DMS153 treated with DMSO at 0.1 percent for 48 hours (cell line): ENCODE measurements at regions not wholly inside any gene's neighbourhood (a gene's known extent, or its start where the extent isn't known, plus 50 kb on each side); places are given as distances from the start of the nearest gene placed in this dataset.

Source experiments
- DNase-seq: peaks from one replicate; lab custom pipeline; 2025; ENCODE audit not compliant: unreplicated experiment; lab: John Stamatoyannopoulos, UW

DNA sequence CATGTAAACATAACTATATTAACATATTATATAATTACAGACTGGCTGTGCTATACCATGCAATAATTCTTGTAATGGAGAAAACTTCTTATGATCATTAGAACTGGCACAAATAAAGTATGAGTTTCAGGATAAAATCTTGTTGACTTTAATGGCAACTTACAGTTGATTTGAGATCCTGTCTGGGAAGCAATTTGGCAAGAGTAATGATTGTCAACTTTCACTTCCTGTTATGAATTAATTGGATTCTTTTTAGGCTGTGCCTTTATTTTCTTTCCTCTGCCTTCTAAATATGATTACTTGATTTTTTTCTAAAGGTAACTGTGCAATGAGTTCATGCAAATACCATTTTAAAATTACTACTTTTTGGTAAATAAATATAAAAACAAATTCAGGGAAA, 158.1 kb upstream of the B3GAT2 start:
- DNase-seq = no peak

DNA sequence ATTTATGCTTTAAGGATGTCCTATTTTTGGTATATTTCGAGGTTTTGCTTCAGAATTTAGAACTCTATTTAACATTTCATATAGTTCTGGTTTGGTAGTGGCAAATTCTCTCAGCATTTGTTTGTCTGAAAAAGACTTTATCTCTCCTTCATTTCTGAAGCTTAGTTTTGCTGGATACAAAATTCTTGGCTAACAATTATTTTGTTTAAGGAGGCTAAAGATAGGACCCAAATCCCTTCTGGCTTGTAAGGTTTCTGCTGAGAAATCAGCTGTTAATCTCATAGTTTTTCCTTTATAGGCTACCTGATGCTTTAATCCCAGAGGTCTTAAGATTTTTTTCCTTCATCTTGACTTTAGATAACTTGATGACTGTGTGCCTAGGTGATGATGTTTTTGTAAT, 162.7 kb upstream of the B3GAT2 start:
- no peak for DNase-seq

DNA sequence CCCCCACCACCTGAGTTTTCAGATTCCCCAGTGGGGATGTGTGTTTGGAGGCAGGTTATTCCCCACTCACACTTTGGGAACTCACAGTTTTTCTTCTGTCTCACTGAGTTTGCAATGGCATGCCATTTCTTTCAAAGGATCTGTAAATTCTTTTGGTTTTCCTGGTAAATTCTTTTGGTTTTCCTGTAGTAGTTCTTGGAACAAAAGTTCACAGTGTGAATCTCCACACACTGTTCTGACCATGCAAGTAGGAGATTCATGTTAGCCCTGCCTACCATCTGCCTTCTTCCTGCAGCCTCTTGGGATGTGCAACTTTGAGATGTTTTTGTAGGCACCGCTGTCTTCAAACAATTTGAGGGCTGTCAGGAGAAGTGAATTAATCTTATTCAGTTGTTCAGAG, 165.6 kb upstream of the OGFRL1 start:
- DNase-seq = no peak

DNA sequence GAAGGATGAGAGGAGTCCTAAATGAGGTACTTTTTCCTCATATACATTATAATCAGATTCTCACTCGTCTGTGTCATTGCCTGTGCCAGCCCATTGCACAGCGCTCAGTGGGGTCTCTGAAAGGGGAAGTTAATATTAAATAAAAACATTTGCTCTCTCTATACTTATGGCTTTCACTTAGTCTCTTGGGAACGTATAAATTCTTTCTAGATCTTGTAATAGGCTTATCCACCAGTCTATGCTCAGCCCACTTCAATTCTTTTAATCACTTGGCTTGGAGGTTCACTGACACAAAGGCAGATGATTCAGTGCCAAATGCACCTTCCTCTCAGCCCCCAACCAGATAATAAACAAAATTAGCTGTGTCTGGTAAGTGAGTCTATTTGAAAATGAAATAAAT, 164.3 kb upstream of the OGFRL1 start:
- no peak for DNase-seq

DNA sequence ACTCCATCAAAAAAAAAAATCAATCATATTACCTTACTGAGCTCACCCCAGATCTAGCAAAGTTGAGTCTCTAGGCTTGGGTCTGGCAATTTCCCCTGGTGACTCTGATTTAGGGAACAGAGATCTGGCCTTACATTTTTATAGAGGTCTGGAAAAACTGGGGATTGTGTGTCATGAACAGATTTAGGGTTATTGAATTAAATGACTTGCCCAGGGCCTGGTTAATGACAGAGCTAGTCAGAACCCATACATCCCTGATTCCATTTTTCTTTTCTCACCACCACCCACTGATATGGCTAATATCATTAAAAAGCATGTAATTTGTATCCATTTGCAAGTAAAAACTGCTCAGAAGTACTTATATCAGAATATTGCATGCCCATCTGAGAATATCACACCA, 163.4 kb upstream of the OGFRL1 start:
- no peak for DNase-seq

DNA sequence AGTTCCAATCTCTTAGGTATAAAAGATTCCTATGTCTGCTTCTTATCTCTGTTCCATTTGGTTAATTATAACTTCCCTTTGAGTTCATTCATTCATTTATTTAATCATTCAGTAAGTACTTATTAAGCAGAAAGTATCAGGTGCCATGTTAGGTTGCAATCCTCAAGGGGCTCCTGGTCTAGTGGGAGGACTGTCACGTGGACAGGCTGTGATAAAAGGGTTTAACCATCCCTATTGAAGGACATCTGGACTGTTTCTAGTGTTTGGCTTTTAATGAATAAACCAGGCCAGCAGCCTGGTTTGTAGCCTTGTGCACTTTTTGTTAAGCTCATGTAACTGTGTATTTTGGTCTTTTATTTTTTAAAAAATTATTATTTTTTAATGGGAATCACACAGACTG, 162.1 kb upstream of the OGFRL1 start:
- DNase-seq = peak; percentile 56

DNA sequence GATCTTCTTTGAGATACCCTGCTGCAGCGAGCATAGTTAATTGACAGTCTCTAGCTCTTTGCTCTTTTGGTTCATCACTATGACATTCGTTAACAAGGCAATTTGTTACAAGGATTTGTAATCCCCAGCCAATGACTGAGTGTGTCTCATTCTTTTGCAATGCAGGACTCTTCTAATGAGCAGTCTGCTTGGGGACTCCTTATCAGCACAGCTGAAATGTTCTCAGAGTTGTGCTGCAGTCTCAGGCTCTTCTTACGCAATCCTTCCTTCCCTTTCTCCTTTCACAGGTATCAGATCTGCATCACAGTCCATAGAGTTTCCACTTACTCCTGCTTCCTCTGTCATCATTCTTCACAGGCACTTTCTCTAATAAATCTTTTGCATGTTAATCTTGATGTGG, 161.2 kb upstream of the OGFRL1 start:
- DNase-seq = no peak

DNA sequence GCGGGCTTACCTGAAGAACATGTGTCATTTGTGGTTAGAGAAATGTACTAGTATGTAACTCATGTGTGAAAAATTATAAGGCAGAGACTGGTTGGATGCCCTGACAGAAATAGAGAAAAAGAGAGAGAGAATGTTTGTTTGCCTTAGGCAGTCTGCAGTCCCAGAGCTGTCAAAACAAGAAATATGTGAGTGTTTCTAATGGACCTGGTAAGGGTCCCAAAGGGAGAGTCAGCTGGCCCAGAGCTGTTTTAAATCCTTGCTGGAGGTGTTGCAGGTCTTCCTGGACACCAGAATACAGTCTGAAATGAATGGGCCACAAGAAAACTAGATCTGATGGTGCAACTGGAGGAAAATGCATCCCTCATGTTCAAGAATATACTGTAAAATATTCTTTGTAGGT, 158.3 kb upstream of the OGFRL1 start:
- DNase-seq = no peak

DNA sequence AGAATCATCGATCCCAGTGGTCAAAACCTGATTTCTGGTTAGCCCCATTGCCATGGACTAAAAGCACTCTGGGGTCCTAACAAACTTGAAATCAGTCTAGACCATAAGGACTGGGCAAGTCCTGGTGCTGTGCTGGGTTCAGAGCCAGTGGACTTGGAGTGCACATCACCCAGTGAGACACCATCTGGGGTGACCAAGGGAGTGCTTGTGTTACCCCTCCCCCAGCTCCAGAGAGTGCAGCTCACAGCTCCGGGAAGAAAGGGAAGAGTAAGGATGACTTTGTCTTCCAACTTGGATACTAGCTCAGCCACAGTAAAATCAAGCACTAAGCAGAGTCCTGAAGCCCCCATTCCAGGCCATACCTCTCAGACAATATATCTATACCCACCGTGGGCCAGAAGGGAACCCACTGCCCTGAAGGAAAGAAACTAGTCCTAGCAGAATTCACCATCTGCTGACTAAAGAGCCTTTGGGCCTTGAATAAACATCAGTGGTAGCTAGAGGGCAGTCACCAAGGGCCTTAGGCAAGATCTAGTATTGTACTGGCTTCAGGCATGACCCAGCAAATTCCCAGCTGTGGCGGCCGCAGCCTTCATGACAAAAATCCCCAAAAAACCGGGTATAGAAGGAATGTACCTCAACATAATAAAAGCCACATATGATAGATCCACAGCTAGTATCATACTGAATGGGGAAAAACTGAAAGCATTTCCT, 153.5 kb upstream of the OGFRL1 start:
- DNase-seq = no peak

DNA sequence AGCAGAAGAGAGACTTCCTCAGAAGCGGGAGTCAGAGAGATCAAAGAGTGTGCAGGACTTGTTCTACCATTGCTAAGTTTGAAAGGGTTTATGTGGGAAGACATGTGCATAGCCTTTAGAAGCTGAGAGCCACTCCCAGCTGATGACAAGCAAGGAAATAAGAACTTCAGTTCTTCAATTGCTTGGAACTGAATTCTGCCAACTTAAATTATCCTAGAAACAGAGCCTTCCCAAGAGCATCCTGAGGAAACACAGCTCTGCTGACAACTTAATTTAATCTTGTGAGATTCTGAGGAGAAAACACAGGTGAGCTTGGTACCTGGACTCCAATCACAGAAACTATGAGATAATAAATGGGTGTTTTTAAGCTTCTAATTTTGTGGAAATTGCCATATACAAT, 150.6 kb upstream of the OGFRL1 start:
- no peak for DNase-seq

DNA sequence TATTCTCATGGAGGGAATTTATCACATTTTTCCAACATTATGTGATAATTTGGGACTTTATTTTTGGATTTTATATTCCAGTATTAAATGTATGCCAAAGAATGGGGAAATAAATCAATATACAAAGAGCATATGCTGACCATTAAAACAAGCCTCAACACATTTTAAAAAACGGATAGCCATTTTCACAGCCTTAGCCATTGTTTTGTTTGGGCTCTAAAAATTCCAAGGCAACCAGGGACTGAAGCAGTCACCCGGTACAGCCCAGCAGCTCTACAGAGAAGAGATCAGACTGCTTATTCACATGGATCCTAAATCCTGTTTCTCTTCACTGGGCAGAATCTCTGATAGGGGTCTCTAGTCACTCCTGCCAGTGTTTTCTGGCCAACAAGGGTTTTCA, 150.2 kb upstream of the OGFRL1 start:
- no peak for DNase-seq

DNA sequence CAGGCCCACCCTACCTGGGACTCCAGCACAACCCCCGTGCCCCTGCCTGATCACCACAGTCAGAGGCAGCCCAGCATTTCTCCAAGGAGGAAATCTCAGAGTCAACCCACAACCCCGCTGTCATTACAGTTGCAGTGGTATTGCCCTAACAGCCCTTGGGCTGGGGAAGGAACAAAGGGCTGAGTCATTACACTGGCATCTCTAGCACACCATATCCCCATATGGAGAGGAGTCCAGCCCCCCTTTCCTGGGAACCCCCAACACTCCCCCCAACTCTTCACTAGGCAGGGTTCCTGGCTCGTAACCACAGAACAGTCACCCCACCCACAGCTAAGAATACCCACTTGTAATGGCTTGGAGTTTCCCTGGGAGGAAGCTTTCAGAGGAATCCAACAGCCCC, 149.4 kb upstream of the OGFRL1 start:
- DNase-seq = no peak

DNA sequence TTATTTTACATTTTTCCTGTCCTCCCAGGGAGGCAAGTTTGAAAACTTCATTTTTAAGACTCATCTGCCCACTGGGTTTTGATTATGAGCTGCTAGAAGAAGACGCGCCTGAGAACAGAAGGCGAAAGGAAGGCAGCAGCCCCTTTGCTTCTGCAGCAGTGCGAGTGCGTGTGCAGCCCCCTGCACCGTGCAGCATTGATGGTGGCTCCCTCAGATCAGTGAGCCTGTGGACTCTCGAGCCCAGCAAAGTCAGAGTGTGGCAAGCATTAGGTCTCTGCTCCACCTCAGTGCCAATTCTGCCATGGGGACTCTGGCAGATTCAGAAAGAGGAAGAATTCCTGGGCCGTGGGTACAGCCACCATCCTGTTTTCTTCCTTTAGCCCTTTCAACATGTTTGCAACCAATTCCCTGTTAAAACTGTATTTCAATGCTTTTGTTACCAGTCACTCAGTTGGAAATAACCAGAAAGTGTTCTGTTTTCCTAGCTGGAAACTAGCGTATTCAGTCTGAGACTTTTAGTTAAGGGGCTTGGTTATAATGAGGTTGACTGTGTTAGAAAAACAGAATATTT, 134.8 kb upstream of the OGFRL1 start:
- DNase-seq = no peak

DNA sequence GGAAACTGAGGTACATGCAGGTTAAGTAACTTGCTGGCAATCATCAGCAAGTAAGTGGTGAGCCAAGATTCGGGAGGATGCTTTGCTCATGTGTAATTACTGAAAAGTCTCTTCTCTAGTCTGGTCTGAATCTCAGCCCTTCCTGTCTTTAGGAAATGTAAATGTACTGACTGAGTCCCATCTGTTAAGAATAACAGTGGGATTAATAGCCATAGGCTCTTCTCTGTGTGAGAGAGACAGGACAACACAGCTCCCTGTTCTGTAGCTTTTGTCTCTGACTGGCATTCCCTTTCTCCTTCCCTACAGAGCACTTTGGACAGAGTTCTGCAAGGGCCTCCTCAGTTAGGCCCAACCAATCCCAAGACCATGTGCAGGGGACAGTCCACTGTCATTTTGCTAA, 131.3 kb upstream of the OGFRL1 start:
- DNase-seq = no peak

DNA sequence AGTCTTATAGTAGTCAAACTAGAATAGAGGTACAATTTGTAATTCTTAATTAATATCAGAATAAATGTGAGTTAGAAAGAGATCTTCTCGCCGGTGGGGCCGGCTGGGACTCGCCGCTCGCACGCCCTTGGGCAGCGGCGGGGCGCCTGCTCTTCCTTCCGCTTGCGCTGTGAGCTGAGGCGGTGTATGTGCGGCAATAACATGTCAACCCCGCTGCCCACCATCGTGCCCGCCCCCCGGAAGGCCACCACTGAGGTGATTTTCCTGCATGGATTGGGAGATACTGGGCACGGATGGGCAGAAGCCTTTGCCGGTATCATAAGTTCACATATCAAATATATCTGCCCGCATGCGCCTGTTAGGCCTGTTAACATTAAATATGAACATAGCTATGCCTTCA, 123.7 kb upstream of the OGFRL1 start:
- no peak for DNase-seq

DNA sequence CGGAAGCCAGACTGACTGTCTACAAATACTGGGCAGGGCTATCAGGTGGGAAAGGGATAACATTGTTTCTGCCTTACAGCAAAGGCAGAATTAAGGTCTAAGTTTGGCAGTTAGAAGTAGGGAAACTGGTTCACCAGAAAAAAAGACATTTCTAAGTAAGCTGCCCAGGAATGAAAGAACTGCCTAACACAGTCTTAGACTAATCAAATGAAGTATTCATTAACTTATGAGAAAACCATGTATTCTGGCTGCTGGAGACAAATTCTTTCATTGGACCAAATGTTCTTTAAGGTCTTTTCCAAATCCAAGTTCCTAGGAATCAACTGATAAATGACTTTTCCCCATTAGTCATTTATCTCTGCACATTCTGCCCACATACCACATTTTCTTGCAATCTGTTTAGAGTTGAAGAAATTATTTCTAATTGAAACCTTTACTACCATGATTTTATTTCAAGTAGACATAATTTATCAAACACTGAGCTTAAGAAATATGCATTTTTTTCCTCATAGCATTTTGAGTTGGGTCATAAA, 120.3 kb upstream of the OGFRL1 start:
- DNase-seq = no peak

DNA sequence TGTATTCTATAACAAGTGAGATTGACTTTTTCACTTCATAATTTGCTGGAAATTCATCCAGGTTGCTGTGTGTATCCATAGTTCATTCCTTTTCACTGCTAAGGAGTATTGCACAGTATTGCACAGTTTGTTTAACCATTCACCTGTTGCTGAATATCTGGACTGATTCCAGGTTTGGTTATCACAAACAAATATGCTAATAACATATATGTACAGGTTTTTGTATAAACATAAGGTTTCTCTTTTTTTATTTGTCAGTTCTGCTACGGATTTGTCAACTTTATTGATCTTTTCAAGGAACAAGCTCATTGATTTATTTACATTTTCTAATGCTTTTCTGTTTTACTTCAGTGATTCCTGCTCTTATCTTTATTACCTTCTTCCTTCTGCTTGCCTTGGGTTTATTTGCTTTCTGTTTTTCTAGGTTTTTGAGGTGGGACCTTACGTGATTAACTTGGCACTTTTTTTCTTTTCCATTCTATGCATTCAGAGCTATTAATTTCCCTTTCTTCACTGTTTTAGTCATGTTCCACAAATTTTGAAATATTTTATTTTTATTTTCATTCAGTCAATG, 117.0 kb upstream of the OGFRL1 start:
- DNase-seq = no peak

DNA sequence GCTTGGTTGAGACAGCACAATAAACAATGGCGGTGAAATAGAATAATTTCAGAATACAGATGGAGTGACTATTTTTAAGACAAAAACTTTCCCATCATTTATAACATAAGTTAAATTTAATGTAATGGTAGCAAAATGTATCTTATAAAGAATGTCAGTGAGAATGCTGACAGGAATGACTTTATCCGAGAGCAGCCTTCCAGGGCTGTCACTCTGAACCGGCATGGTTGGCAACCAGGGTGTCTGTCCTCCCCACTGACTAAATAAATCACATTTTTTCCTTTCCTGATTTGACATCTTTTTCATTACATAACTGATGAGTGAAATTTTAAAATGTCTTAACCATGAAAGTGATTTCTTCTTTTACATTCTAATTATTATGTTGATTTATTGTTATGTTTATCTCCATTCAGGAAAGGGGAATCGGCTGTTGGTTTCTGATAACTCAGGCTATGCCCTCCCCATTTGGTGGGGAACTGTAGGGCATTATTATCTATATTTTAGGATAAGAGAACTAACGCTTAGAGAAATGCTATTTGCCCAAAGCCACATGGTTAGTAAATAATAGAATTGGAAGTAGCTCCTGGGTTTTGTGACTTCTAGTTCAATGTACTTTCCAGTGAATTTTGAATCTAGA, 109.2 kb upstream of the OGFRL1 start:
- no peak for DNase-seq

DNA sequence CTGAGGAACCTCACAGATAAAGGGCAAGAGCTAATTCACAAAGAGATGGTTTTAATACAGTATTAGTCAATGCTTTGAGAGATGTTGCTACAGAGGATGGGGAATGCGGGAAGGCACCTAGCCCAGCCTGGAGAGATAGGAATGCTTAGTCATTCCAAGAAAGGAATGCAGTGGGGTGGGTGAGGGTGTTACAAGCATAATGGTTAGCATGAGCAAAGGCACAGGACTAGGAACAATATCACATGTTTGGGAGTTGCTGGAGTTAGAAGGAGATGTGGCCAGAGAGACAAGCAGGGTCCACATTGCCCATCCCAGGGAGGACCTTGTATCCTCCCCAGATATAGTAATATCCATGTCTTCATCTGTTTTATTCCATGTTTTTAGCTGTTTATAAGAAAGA, 107.0 kb upstream of the OGFRL1 start:
- no peak for DNase-seq

DNA sequence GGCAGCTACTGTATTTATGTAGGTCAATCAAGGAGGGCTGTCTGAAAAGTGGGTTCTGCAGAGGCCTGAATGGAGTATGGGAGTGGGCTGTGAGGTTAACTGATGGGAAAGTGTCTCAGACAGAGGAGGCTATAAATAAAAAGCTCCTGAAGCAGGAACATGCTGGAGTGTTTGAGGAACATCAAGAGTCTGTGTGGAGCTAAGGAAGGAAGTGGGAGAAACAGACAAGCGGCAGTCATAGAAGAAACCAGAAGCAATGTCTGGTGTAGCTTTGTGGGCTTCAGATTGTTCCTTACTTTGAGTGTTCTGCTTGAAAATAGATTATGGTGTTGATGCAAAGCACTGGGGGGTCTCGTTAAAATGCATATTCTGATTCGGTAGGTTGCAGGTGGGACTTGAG, 101.5 kb upstream of the OGFRL1 start:
- DNase-seq = no peak

DNA sequence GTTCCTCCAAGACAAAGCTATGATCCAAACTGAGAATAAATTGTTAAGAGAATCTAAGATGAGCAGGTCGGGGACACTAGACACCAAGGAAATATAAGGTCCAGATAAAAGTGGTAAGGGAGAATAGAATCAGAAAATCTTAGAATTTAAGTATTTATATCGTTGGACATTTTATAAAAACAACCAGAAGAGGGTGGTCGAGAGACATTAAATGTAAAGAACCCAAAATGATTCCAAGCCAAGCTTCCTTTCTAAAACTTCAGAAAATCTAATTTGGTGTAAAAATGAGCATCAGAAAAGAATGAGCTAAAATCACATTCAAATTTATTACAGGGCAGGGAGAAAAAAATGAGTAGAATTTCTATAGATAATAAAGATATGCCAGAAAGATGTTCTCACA, 97.8 kb upstream of the OGFRL1 start:
- DNase-seq = no peak

DNA sequence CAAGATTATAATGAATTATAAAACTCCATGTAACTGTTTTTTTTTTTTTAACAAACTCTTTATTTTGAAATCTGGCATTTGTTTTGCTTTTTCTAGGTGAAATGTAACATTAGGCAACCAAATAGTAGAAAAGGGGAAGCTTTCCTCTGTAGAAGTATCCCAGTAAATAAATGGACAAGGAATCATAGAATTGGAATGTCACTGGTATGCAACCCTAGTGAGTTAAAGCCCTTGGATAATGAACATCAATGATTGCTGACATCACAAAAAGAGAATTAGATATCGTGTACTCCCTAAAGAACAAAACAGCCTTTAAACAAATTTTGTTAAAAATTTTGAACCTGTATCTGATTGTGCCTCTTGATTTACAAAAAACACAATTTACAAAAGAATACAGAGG, 93.9 kb upstream of the OGFRL1 start:
- DNase-seq = no peak
